GM21717 (cell line): ENCODE measurements at regions not wholly inside any gene's neighbourhood (a gene's known extent, or its start where the extent isn't known, plus 50 kb on each side); places are given as distances from the start of the nearest gene placed in this dataset.

ENCODE experiments used
- ATAC-seq: cut with Tn5 transposase; IDR thresholded peaks from one replicate; pipeline ENCODE4 v1.9.1; 2021; ENCODE audit warnings: mild to moderate bottlenecking, moderate library complexity; ENCODE audit not compliant: unreplicated experiment

- no peak for ATAC-seq
Measured at GRCh38 chr10:113454341-113455061, 98.4 kb upstream of the HABP2 start.

GRCh38 chr10:113455947-113456346 lies 96.9 kb upstream of the HABP2 start:
- ATAC-seq: no peak

GRCh38 chr10:113456741-113457140 lies 96.1 kb upstream of the HABP2 start:
- ATAC-seq: no peak

DNA sequence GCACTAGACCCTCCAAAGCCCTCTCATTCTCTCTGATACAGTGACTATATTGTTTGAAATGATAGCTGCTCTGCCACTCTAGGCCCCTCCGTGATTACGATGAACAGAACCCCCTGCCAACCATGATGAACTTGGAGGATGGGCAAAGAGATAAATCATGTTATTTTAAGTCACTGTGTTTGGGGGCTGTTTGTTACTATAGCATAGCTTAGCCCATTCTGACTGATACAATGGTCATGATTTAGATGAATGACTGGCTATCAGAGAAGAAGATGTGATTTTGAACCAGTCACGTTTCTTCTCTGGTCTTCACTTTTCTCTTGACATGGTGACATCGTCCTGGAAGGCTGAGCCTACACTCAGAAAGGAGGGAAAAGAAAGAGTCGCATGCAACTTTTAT lies 95.4 kb upstream of the HABP2 start:
- no peak for ATAC-seq

DNA sequence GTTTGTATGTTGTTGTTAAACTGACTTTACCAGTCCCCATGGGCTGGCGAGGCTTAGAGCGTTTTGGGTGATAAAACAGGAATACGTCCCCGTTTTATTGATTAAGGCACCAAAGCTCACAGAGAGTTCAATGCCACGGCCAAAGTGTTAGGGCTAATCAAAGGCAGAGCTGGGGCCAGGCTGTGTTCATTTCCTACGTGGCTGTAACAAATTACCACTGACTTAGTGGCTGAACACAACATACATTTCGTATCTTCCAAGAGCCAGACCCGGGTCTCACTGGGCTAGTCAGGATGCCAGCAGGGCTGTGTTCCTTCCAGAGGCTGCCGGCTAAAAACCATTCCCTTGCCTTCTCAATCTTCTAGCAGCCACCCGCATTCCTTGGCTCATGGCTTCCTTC lies 94.4 kb upstream of the HABP2 start:
- ATAC-seq: no peak

- ATAC-seq: no peak
Measured at GRCh38 chr10:113458944-113459343, 93.9 kb upstream of the HABP2 start.

- no peak for ATAC-seq
Measured at GRCh38 chr10:113459626-113460280, 93.1 kb upstream of the HABP2 start.

GRCh38 chr10:113463083-113463482 lies 89.8 kb upstream of the HABP2 start:
- no peak for ATAC-seq

GRCh38 chr10:113463777-113464176 lies 89.1 kb upstream of the HABP2 start:
- no peak for ATAC-seq

DNA sequence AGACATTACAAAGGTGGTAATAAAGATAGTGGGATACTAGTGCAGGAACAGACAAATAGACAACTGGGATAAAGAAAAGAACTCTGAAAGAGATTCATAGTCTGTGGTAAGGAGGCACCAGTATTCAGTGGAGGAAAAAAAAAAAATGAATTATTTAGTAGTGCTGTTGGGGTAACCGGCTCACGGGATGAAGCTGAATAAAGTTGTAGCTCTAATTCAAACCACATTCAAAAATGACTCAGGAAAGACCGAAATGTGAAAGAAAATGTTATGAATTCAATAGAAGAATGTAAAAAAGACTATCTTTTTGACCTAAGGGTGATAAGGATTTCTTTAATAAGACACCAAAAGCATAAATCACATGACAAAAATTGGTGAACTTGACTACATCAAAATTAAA lies 83.1 kb upstream of the HABP2 start:
- ATAC-seq: no peak

DNA sequence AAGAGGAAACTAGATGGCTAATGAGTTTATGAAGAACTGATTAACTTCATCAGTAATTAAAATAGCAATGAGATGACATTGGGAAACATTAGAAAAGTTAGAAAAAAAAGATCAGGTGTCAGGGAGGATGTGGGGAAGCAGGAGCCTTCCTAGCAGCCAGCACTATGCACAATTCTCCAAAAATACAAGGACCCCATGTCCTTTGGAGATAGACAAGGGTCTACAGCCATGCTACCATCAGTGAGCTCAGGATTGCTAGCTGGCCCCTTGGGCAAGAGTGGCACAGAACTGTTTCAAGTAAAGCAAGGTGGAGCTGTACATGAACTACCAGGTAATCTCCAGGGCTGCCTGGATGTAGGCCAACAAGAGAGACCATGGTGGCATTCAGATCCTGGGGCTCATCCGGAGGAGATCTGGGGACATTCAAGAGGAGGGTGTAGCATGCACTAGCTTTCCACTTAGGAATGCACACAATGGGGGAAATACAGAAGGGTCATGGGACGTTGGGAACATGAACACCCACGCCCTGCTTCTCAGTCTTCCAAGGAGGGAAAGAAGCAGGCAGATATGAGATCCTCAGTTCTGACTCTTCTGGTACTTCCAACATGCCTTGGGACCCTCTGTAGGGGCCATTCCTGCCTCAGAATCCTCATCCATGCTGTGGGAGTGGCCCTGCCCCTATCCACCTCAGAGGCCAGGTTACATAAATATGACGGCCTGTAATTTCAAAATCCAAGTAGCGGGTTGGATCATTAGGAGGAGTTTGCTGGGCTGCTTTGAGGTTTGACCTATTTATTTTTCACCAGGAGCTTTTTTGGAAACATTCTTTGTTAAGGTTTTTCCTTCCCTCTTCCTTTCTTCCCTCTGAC lies 82.2 kb upstream of the HABP2 start:
- no peak for ATAC-seq

DNA sequence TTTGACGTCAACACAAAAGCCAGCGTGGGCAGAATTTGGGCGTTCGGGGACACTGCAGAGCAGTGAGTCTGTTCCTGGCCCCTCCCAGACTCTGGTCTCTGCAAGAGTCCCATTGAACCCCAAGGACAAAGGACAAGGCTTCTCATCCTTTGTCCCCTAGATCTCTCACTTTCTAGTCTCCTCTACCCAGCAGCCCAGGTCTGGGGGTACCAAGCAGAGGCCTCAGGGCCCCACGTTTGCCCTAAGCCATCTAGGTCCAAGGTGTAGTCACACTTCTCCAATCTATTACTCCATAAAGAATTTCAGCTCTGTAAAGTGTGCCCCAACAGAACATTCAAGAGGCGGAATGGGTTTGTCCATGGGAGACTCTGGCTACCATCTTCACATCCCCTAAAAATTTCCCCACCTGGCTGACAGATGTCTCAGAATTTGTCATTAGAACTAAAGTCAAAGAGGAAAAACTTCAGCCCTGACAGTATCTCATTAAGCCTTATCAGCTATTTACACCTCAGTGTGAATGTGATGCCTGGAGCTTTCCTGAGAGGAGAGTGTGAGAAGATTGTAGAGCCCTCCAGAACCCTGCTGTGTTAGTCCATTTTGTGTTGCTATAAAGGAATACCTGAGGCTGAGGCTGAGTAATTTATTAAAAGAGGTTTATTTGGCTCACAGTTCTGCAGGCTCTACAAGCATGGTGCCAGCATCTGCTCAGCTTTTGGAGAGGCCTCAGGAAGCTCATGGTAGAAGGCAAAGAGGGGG lies 81.4 kb upstream of the HABP2 start:
- no peak for ATAC-seq

DNA sequence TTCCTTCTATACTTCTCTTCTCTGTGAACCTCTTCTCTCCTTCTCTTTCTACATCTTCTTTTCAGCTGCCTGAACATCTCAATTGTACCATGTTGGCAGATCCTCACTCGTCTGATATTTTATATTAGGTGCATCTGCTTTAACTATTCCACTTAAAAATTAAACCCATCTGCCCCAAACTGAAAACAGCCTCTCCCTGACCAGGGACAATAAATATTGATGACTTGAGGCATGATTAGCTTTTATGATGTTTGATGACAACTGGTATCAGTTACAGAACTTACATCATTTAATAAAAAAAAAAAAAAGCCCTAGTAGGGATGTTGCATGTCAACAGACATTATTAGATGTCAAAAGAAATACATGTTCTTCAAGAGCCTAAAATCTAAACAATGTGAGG lies 79.8 kb upstream of the HABP2 start:
- no peak for ATAC-seq

DNA sequence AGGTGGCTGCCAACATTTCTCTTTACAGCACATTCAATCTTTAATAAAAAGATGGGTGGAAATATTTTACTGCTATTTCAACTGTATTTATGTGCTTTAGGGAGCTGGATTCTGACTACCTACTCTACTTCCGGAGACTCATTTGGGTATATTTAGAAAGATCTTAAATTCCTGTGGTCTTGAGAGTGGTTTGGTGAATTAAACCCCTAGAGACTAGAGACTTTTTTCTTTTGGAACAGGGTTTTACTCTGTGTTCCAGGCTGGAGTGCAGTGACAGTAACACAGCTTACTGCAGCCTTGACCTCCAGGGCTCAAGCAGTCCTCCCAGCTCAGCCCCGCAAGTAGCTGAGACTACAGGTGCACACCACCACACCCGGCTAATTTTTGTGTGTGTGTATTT lies 79.0 kb upstream of the HABP2 start:
- ATAC-seq: no peak

DNA sequence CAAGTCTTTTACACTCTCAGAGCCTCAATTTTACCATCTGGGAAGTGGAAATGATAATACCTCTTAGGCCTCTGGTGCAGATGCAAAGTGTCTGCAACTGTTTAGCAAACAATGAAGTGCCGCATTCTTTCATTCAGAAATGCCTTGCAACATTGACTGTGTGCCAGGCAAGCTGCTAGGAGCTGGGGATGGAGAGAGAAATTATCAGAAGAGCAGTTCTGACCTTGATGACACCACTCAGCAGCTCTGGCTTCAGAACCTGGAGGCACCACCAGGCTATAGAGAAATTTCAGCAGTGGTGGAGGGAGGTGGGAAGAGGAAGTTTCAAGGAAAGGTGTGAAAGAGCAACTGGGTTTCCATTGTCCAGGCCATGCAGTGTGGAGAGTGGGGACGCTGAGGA lies 78.1 kb upstream of the HABP2 start:
- ATAC-seq: no peak

DNA sequence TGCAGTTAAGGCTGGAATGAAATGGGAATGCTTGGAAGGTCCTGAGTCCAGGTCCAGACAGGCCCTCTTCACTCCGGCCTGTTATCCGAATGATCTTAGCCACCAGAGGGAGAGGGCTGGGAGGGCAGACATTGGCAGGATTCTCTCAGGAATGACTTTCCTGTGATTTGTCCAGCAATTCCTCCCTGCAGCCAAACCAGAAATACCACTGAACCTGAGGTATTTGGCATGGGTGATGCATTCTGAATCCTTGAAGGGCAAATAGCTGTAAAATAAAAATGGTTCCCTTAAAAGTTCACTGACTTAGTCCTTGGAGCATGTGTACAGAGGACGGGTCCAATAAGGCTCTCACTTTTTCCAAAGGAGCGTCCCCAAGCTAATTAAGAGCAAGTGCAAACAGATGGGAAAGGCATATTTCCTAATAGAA lies 77.5 kb upstream of the HABP2 start:
- no peak for ATAC-seq

DNA sequence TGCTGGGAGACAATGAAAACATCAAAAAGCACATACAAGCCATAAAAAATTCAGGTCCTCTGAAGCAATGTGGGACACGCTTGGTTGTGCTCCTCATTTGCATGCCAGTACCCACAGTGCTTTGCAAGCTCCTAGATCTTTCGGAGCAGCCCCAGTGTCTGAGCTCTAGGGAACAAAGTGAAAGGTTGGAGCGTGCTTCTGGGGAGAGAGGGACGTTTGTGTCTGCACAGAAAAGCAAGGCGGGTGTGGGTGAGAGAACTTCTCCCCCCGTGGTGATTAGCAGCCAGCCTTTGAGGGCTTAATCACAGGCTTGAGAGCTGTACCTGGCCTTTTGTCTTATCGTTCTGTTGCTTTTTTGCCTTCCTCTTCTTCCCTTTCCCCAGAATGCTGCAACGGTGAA lies 76.7 kb upstream of the HABP2 start:
- no peak for ATAC-seq

DNA sequence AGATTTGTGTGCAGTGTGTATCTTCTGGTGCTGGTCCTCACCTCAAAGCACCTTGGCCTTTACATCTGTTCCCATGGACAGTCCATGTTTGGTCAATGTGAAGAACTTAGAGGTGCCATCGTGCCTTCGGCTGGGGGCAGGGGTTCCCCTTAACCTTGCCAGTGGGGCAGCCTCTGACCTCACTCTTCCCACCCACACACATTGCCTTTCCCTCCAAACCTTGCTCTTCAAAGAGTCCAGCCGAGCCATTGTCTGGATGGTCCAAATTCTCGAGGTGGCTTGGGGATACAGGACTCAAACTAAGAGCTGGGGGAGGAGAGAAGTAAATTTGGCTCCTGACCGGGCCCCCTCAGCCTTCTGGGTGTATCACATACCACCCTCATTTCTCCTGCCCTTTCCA lies 76.2 kb upstream of the HABP2 start:
- ATAC-seq: no peak

DNA sequence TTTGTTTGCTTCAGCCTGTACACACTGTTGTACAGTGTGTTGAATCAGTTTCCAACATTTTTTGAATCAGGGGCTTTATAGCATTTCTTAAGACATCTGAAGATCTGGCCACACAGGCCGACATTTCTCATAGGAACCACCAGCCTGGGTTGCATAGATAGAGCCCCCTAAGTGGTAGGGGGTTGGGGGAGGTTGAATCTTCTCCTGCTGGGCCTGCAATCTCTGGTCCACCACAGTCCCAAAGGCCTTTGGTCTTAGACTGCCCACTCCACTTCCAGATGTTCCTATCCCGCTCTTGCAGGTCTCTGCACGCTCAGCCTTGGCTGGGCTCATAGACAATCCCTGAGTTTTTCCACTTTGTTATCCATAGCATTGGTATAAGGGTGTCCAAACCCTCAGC lies 75.4 kb upstream of the HABP2 start:
- ATAC-seq: no peak

GRCh38 chr10:113479346-113480080 lies 73.3 kb upstream of the HABP2 start:
- ATAC-seq: no peak

DNA sequence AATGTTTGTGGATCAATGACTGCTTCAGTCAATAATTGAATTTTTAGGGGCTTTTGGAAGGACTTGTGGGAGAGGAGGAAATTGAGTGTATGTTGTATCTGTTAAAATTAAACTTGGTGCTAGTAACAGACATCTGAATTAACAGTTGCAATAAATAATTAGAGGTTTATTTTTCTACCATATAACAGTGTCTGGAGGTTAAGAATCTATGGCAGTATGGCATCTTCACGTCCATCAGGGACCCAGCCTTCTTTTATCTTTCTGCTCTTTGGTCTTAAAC lies 72.8 kb upstream of the HABP2 start:
- no peak for ATAC-seq
